ENCODE measurements at regions not wholly inside any gene's neighbourhood (a gene's known extent, or its start where the extent isn't known, plus 50 kb on each side); places are given as distances from the start of the nearest gene placed in this dataset.

DNA sequence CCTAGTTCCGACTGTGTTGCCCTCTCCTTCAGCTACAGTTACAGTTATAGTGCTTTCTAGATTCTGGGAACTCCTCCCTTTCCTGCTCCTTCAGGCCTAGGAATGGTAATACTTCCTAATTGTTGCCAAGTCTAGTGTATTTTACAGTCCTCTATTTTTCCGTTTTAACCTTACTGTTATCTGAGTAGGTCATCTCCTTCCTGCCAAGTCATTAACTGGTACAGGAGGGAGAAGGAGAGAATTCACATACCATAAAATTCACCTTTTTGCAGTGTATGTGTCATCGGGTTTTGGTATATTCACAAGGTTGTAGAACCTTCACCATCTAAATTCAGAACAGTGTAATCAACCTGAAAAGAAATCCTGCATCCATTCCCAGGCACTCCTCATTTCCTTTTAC lies 335.4 kb upstream of the MEF2C start:
- Histone ChIP-seq H3K4me3 (no peak overlapping the region), H3K4me1 (peaks cover 0 to 5% (median 3%) of the 10 kb centered on the region in 4 donors), H3K27me3 (no peaks in the 10 kb centered on the region), H3K9me3 (no peaks in the 10 kb centered on the region), H3K36me3 (no peaks in the 10 kb centered on the region), H3K27ac (no peak overlapping the region)
- TF ChIP-seq EP300 (IDR thresholded peaks at IDR 0.05), result no peak
- intact Hi-C loops (cut with DNase I), result no loop called here
- no peak for DNase-seq
- WGBS, 2 donors, result 91 to 94% methylated on average over 3 of the region's 3 CpGs

DNA sequence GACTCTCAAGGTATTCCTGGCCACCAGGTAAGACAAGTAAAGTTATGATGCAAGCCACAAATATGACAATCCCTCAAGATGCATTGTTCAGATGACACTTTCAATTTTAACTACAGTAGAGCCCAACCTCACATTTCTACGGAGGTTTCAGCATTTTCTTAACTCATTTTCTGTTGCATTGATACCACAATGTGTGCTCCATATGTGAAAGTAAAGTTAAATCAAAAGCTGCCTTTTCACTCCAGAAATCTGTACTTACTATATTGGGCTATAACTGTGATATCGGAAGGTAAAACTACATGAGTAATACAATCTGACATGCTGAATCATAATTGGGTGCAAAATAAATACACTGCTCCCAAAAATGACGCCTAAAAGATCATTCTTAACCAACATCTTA lies 333.6 kb upstream of the MEF2C start:
- WGBS, 2 donors, result 95 to 96% methylated on average over 3 of the region's 3 CpGs
- no peak overlapping the region for H3K27ac ChIP-seq
- H3K9me3 ChIP-seq, result no peaks in the 10 kb centered on the region
- H3K27me3 ChIP-seq, result no peaks in the 10 kb centered on the region
- DNase-seq, result no peak
- no peak overlapping the region for H3K4me3 ChIP-seq
- TF ChIP-seq POLR2A (IDR thresholded peaks at IDR 0.05), result no peak
- TF ChIP-seq EP300 (IDR thresholded peaks at IDR 0.05), result no peak
- TF ChIP-seq, protein P1, sequence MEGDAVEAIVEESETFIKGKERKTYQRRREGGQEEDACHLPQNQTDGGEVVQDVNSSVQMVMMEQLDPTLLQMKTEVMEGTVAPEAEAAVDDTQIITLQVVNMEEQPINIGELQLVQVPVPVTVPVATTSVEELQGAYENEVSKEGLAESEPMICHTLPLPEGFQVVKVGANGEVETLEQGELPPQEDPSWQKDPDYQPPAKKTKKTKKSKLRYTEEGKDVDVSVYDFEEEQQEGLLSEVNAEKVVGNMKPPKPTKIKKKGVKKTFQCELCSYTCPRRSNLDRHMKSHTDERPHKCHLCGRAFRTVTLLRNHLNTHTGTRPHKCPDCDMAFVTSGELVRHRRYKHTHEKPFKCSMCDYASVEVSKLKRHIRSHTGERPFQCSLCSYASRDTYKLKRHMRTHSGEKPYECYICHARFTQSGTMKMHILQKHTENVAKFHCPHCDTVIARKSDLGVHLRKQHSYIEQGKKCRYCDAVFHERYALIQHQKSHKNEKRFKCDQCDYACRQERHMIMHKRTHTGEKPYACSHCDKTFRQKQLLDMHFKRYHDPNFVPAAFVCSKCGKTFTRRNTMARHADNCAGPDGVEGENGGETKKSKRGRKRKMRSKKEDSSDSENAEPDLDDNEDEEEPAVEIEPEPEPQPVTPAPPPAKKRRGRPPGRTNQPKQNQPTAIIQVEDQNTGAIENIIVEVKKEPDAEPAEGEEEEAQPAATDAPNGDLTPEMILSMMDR (IDR thresholded peaks at IDR 0.05), result no peak
- TF ChIP-seq POLR2AphosphoS5 (IDR thresholded peaks at IDR 0.05), result no peak
- intact Hi-C loops (cut with DNase I), result no loop called here
- no peaks in the 10 kb centered on the region for H3K36me3 ChIP-seq
- H3K4me1 ChIP-seq, result peaks cover 0 to 12% (median 3%) of the 10 kb centered on the region in 4 donors

DNA sequence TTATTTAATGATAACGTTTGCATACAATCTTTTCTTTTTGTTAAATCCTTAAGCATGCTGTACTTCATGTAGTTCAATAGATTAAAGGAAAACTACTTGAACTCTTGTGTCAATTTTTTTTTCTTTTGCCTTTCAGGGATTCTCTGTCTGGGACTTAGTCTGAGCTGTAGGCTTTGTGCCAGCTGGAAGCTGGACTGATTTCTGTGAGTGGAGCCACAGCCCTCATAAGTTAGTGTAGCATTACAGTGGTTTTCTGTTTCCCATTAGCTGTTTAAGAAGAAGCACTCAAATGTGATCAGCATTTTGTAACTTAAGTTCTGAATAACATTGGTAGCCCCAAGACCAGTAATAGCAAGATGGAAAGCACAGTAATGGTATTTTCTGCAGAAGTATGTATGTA lies 330.6 kb upstream of the MEF2C start:
- Histone ChIP-seq H3K4me1 (peaks cover 0 to 17% (median 3%) of the 10 kb centered on the region in 4 donors), H3K4me3 (no peak overlapping the region), H3K27ac (no peak overlapping the region), H3K9me3 (no peaks in the 10 kb centered on the region), H3K27me3 (no peaks in the 10 kb centered on the region), H3K36me3 (no peaks in the 10 kb centered on the region)
- 64 to 71% methylated on average over 1 of the region's 1 CpG for WGBS, 2 donors
- TF ChIP-seq, protein P1 (IDR thresholded peaks at IDR 0.05), result no peak
- TF ChIP-seq EP300 (IDR thresholded peaks at IDR 0.05), result no peak
- no peak for TF ChIP-seq POLR2AphosphoS5 (IDR thresholded peaks at IDR 0.05)
- no peak for TF ChIP-seq POLR2A (IDR thresholded peaks at IDR 0.05)
- no peak for DNase-seq
- intact Hi-C loops (cut with DNase I), result no loop called here

DNA sequence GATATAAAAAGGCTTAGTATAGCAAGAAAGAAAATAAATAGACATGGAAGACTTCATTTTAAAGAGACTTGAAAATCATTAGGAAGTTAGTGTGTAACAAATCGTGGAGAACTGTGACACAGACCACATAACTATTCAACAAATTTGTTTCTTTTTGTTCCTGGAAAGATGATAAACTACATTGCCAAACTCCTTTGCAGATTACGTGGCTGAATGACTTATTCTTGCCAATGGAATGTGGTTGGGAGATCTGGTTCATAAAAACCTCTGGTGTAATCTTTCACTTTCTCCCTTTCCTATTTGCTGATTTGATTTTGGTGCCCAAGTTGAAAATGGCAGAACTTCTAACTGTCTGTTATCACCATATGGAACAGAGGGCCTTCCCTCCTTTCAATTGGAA lies 328.9 kb upstream of the MEF2C start:
- TF ChIP-seq EP300 (IDR thresholded peaks at IDR 0.05) (no peak), POLR2A (IDR thresholded peaks at IDR 0.05) (no peak), POLR2AphosphoS5 (IDR thresholded peaks at IDR 0.05) (no peak)
- TF ChIP-seq, protein P1 (IDR thresholded peaks at IDR 0.05), result no peak
- intact Hi-C loops (cut with DNase I), result no loop called here
- 68% methylated on average over 2 of the region's 2 CpGs for WGBS, 2 donors

DNA sequence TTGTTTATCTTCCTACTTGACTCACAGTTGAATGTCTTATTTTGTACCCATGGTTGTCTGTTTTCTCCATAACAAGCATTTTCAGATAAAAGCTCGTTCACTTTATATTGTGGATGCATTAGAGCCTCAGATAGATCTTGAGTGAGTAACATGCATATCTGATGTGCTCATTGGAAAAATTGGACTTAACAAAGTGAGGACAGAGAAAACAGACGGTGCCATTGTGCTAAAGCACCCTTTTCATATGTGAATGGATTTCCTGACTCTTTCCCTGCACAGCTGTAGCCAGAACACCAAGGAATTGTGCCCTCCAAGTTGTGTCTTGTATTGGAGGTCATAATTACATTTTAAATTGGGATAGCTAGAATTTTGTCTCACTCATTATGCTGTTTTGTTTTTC lies 325.8 kb upstream of the MEF2C start:
- TF ChIP-seq, protein P1 (IDR thresholded peaks at IDR 0.05), result no peak
- TF ChIP-seq POLR2AphosphoS5 (IDR thresholded peaks at IDR 0.05) (no peak), POLR2A (IDR thresholded peaks at IDR 0.05) (no peak), EP300 (IDR thresholded peaks at IDR 0.05) (no peak)
- 88 to 92% methylated on average over 2 of the region's 2 CpGs for WGBS, 2 donors
- intact Hi-C loops (cut with DNase I), result no loop called here
- Histone ChIP-seq H3K9me3 (no peaks in the 10 kb centered on the region), H3K4me3 (no peak overlapping the region), H3K36me3 (no peaks in the 10 kb centered on the region), H3K4me1 (peaks cover 0 to 16% (median 3%) of the 10 kb centered on the region in 4 donors), H3K27ac (no peak overlapping the region), H3K27me3 (no peaks in the 10 kb centered on the region)
- DNase-seq, result no peak

More for the DNA sequence above, 328.9 kb upstream of the MEF2C start:
- Histone ChIP-seq H3K27ac (no peak overlapping the region), H3K4me3 (no peak overlapping the region), H3K9me3 (no peaks in the 10 kb centered on the region), H3K36me3 (no peaks in the 10 kb centered on the region), H3K27me3 (no peaks in the 10 kb centered on the region), H3K4me1 (peaks cover 0 to 17% (median 3%) of the 10 kb centered on the region in 4 donors)
- DNase-seq, result no peak
